Cardiac fibroblast (primary cell): ENCODE measurements at regions not wholly inside any gene's neighbourhood (a gene's known extent, or its start where the extent isn't known, plus 50 kb on each side); places are given as distances from the start of the nearest gene placed in this dataset.

Source experiments
- DNase-seq, 2 donors: peaks; one replicate each; pipeline versions ENCODE4 v3.0.0 to v3.0.0-alpha.2; 2010; ENCODE audit warnings: low read depth in 2 of 2
- H3K4me3 ChIP-seq, 2 donors: replicated peaks in 1 of 2; 1 replicate in 1 of 2; 2 replicates in 1 of 2; pipeline ENCODE4 v1.5.1; 2011; ENCODE audit warnings: low read depth in 2 of 2, low read length in 2 of 2, mild to moderate bottlenecking in 2 of 2, moderate library complexity in 1 of 2
- TF ChIP-seq, protein P1 (sequence below): IDR thresholded peaks from one replicate; pipeline ENCODE4 v1.5.1; 2011; ENCODE audit warnings: low read depth, mild to moderate bottlenecking, low read length, inconsistent platforms

DNA sequence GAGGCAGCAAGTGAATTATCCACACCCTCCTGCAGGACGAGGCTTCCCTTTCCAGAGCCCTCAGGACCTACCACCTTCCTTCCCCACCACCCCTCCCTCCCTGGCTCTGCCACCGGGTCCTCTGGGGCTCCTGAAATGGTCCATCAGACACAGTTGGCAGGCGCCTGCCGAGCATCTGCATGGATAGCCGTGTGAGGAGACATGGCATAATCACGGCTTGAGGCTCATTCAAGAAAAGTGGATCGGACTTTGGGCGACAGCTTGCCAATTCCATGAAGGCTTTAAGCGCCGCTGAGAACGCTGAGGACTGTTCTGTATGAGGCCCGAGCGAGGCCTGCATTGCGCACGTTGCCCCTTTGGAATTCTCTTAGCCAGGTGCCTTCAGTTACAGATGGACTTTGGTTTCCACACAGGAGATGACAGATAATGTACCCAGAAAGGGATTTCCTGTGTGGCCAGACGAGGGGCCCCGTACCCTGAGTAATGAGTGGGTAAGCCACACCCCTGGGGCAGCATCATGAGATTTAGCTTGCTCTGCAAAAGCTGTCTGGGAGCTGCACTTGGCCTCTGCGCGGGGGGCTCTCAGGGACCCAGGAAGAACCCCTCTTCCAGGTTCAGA, 179.8 kb downstream of the OLFM1 start:
- TF ChIP-seq, protein P1, sequence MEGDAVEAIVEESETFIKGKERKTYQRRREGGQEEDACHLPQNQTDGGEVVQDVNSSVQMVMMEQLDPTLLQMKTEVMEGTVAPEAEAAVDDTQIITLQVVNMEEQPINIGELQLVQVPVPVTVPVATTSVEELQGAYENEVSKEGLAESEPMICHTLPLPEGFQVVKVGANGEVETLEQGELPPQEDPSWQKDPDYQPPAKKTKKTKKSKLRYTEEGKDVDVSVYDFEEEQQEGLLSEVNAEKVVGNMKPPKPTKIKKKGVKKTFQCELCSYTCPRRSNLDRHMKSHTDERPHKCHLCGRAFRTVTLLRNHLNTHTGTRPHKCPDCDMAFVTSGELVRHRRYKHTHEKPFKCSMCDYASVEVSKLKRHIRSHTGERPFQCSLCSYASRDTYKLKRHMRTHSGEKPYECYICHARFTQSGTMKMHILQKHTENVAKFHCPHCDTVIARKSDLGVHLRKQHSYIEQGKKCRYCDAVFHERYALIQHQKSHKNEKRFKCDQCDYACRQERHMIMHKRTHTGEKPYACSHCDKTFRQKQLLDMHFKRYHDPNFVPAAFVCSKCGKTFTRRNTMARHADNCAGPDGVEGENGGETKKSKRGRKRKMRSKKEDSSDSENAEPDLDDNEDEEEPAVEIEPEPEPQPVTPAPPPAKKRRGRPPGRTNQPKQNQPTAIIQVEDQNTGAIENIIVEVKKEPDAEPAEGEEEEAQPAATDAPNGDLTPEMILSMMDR, result no peak
- no peak for DNase-seq
- no peak overlapping the region for H3K4me3 ChIP-seq

DNA sequence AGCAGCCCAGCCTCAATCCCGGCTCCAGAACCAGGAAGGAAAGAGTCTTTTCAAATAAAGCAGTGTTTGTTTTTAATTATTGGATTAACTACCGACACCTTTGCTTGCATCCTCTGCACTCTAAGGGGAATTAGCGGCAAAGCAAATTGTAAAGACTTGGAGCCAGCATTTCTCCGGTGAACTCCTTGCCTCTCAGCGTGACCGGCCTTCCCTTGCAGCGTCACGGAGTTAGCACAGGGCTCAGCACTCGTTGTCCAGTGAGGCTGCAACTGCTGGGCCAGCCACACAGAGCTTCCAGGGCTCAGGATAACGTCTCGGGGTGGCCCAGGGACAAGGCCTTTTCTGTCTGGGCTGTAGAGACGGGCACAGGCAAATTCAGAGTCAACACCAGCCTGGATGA, 180.6 kb downstream of the OLFM1 start:
- no peak for DNase-seq
- TF ChIP-seq, protein P1, result no peak
- H3K4me3 ChIP-seq, result no peak overlapping the region

- TF ChIP-seq, protein P1, result no peak
- DNase-seq, result no peak
These were observed 181.5 kb downstream of the OLFM1 start for GRCh38 chr9:135268981-135269380.

GRCh38 chr9:135269912-135270830, 182.7 kb downstream of the OLFM1 start:
- H3K4me3 ChIP-seq, result no peak overlapping the region
- DNase-seq, result no peak
- TF ChIP-seq, protein P1, result no peak

More at GRCh38 chr9:135268981-135269380, 181.5 kb downstream of the OLFM1 start:
- H3K4me3 ChIP-seq, result no peak overlapping the region

GRCh38 chr9:135271425-135271824, 184.0 kb downstream of the OLFM1 start:
- TF ChIP-seq, protein P1, result no peak
- DNase-seq, result no peak
- no peak overlapping the region for H3K4me3 ChIP-seq

DNA sequence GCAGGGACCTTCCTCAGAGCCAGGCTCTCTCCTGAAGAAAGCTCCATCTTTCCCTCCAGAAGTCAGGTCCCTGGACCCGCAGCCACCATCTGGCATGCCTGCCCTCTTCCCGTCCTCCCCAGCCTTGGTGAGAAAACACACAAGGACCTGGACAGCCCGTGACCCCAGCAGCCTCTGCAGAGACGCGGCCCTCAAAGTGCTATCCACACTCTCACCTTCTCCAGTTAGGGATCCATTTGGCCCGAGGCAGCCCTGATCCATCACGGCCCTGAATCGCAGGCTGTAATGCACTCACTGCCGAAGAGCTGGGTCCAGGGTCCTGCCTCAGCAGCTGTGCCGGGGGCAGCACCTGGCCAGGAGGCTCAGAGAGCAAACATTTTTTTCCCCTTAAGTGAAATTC, 185.1 kb downstream of the OLFM1 start:
- TF ChIP-seq, protein P1, result no peak
- no peak overlapping the region for H3K4me3 ChIP-seq
- no peak for DNase-seq
